ENCODE measurements at regions not wholly inside any gene's neighbourhood (a gene's known extent, or its start where the extent isn't known, plus 50 kb on each side); places are given as distances from the start of the nearest gene placed in this dataset.

DNA sequence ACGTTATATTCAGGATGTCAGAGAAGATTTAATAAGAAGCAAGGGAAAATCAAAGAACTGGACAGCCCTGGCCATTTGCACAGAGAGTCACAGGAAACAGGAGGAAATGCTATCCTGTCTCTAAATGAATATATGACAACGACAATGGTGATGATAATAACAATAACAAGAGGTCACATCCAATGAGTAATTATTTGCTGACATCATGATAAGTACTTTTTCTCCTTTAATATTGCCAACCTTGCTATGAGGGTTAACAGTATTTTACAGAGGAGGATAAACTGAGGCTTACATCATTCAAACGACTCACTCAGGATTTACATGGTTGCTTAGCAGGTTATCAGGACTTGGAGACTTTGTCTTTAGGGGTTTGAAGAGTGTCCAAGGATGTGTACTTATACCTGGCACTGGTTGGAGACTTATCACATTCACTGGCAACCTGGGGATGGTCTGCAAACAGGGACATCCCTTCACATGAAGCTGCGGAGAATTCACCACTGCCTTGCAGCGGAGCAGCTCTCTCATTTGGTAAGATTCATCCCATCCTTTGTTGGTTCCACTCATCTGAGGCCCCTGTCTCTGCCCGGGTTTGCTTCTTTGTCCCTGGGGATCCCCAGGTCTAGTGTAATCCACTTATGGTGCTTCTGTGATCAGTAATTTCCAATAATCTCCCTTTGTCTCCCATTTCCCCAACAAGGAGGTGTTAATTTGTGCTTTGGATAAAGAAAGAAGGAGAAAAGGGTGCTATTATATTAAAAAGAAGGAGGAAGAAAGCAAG lies 637.8 kb downstream of the BCL11B start:
- H3K36me3 Mint-ChIP-seq (ENCODE audit: low read depth), result no peaks in the 10 kb centered on the region
- peaks cover 9% of the 10 kb centered on the region for H3K9me3 Mint-ChIP-seq
- ATAC-seq (ENCODE audit: low read depth) (no peak), DNase-seq (no peak)
- no peak overlapping the region for H3K27ac Mint-ChIP-seq
- intact Hi-C loops (cut with micrococcal nuclease), result no loop called here
- no peaks in the 10 kb centered on the region for H3K27me3 Mint-ChIP-seq
- H3K4me1 Mint-ChIP-seq, result no peaks in the 10 kb centered on the region
- no peak overlapping the region for H3K4me3 Mint-ChIP-seq
- TF ChIP-seq, protein P1, sequence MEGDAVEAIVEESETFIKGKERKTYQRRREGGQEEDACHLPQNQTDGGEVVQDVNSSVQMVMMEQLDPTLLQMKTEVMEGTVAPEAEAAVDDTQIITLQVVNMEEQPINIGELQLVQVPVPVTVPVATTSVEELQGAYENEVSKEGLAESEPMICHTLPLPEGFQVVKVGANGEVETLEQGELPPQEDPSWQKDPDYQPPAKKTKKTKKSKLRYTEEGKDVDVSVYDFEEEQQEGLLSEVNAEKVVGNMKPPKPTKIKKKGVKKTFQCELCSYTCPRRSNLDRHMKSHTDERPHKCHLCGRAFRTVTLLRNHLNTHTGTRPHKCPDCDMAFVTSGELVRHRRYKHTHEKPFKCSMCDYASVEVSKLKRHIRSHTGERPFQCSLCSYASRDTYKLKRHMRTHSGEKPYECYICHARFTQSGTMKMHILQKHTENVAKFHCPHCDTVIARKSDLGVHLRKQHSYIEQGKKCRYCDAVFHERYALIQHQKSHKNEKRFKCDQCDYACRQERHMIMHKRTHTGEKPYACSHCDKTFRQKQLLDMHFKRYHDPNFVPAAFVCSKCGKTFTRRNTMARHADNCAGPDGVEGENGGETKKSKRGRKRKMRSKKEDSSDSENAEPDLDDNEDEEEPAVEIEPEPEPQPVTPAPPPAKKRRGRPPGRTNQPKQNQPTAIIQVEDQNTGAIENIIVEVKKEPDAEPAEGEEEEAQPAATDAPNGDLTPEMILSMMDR (IDR thresholded peaks at IDR 0.05), result no peak
- CTCF ChIA-PET, result no interaction called here
- POLR2A ChIA-PET, result no interaction called here

DNA sequence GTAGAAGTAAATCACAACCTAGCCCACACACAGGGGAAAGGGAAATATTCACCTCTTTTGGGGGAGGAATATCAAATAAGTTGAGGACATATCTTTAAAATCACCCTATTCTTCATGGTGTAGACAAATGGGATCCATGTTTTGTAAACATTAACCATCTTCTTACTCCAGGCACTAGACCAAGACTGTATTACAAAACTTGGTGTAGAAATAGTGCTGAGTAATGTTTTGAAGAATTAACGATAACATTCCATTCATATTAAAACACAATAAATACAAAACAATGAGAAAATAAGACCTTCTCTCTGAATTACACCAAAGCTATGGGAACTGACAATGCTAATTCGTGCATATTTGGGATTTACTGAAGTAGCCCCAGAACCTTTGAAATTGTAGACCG lies 633.6 kb downstream of the BCL11B start:
- DNase-seq (no peak), ATAC-seq (ENCODE audit: low read depth) (no peak)
- Mint-ChIP-seq H3K27ac (no peak overlapping the region), H3K9me3 (peaks cover 5% of the 10 kb centered on the region), H3K4me1 (no peaks in the 10 kb centered on the region), H3K4me3 (no peak overlapping the region), H3K27me3 (no peaks in the 10 kb centered on the region), H3K36me3 (ENCODE audit: low read depth) (no peaks in the 10 kb centered on the region)
- TF ChIP-seq, protein P1 (IDR thresholded peaks at IDR 0.05), result no peak
- intact Hi-C loops (cut with micrococcal nuclease), result no loop called here
- CTCF ChIA-PET, result no interaction called here
- POLR2A ChIA-PET, result no interaction called here

DNA sequence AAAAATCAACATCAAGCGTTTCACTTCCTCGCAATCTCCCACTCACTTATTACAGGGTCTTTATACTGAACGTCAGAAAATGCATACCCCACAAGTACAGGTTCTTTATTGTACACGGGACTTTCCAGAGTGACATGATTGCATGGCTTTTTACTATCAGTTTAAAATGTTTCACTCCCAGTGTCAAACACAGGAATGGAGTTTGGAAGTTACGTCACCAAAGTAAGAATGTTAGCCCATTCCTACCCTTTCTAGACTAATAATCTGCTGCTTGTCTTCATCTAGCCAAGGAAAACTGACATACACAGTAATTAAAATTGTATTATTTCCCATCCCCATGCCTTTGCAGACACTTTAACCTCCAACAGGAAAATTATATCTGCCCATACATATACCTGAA lies 624.2 kb downstream of the BCL11B start:
- CTCF ChIA-PET, result no interaction called here
- ATAC-seq (ENCODE audit: low read depth), result no peak

DNA sequence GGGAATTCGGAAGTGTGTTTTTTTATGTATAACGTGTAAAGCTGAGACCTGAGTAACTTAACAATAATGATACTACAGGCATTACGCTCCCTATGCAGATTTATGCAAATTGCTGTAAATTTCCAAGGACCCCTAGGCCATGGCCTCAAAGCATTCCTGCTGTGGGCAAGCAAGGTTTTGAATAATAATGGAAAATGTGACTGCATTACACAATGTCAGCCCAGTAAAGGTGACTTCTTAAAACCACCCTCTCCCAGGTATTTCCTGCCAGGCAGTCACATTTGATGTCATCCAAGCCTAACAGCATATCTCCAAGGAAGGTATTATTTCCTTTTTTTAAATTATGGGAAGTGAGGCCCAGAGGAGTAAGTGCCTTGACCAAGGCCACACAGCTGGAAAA lies 621.0 kb downstream of the BCL11B start:
- Mint-ChIP-seq H3K27ac (no peak overlapping the region), H3K36me3 (ENCODE audit: low read depth) (no peaks in the 10 kb centered on the region), H3K4me3 (no peak overlapping the region), H3K27me3 (no peaks in the 10 kb centered on the region), H3K4me1 (no peaks in the 10 kb centered on the region), H3K9me3 (peaks cover 11% of the 10 kb centered on the region)
- ATAC-seq (ENCODE audit: low read depth) (no peak), DNase-seq (no peak)
- TF ChIP-seq, protein P1 (IDR thresholded peaks at IDR 0.05), result no peak
- ChIA-PET CTCF (no interaction called here), POLR2A (no interaction called here)
- intact Hi-C loops (cut with micrococcal nuclease), result no loop called here

More for the DNA sequence above, 624.2 kb downstream of the BCL11B start:
- peaks cover 10% of the 10 kb centered on the region for H3K9me3 Mint-ChIP-seq
- no peak overlapping the region for H3K27ac Mint-ChIP-seq
- no peaks in the 10 kb centered on the region for H3K4me1 Mint-ChIP-seq
- no peaks in the 10 kb centered on the region for H3K27me3 Mint-ChIP-seq
- DNase-seq, result no peak
- H3K4me3 Mint-ChIP-seq, result no peak overlapping the region
- POLR2A ChIA-PET, result no interaction called here
- intact Hi-C loops (cut with micrococcal nuclease), result no loop called here
- TF ChIP-seq, protein P1 (IDR thresholded peaks at IDR 0.05), result no peak
- H3K36me3 Mint-ChIP-seq (ENCODE audit: low read depth), result no peaks in the 10 kb centered on the region

DNA sequence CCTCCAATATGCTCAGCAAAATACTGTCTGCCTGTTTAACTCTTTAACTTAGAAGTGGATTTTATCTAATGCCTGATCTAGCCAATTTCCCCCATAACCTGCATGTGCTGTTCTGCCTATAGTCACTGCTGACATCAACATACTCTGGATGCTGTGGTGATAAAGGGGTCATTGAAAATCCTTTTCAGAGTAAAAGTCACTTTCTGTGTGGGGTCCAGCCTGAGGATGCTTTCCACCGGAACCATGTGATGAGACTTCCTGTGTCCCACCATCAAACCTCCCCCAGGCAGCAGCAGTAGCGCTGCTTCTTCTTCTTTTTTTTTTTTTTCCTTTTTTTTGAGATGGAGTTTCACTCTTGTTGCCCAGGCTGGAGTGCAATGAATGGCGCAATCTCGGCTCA lies 607.0 kb downstream of the BCL11B start:
- Mint-ChIP-seq H3K27me3 (no peaks in the 10 kb centered on the region), H3K4me3 (no peak overlapping the region), H3K27ac (no peak overlapping the region), H3K4me1 (no peaks in the 10 kb centered on the region), H3K36me3 (ENCODE audit: low read depth) (no peaks in the 10 kb centered on the region), H3K9me3 (peaks cover 8% of the 10 kb centered on the region)
- ChIA-PET POLR2A (no interaction called here), CTCF (no interaction called here)
- intact Hi-C loops (cut with micrococcal nuclease), result no loop called here
- ATAC-seq (ENCODE audit: low read depth) (no peak), DNase-seq (no peak)
- TF ChIP-seq, protein P1 (IDR thresholded peaks at IDR 0.05), result no peak

All from activated B cell treated with CpG ODN at 0.5 μM for 24 hours (primary cell).